HAP-1 (cell line): ENCODE measurements at regions not wholly inside any gene's neighbourhood (a gene's known extent, or its start where the extent isn't known, plus 50 kb on each side); places are given as distances from the start of the nearest gene placed in this dataset.
"Not testable (repeated sequence)": the region's sequence is repeated elsewhere in the genome, so short reads cannot be mapped to it uniquely, and the experiment has no call there.

ENCODE experiments used
- DNase-seq, 2 experiments: peaks; one replicate each; pipeline ENCODE4 v3.0.0-alpha.2; 2016 to 2020; ENCODE audit warnings: low spot score in 2 of 2
- H3K27me3 ChIP-seq: fragments of 250-450 bp; sonication (Bioruptor Pico); 2 replicates; pipeline ENCODE4 v1.5.1; 2020; ENCODE audit warnings: low read depth, mild to moderate bottlenecking, moderate library complexity
- H3K36me3 ChIP-seq: fragments of 250-450 bp; sonication (Bioruptor Pico); replicated peaks from 2 replicates; pipeline ENCODE4 v1.5.1; 2020; ENCODE audit warnings: mild to moderate bottlenecking
- H3K4me1 ChIP-seq: fragments of 250-450 bp; sonication (Bioruptor Pico); 2 replicates; pipeline ENCODE4 v1.5.1; 2020; ENCODE audit warnings: mild to moderate bottlenecking
- H3K4me3 ChIP-seq: fragments of 250-450 bp; sonication (Bioruptor Pico); 2 replicates; pipeline ENCODE4 v1.5.1; 2020; ENCODE audit warnings: mild to moderate bottlenecking, moderate library complexity
- H3K9me3 ChIP-seq: fragments of 250-450 bp; sonication (Bioruptor Pico); 2 replicates; pipeline ENCODE4 v1.5.1; 2020; ENCODE audit warnings: mild to moderate bottlenecking, moderate library complexity
- in situ Hi-C: fragments of 300-500 bp; cut with MboI; formaldehyde crosslinking; loops from 3 replicates; pipeline ENCODE4 v1.14.3; 2020; ENCODE audit warnings: low sequenced_read_pairs, inconsistent platforms, mixed read lengths

- Histone ChIP-seq H3K36me3 (no peaks in the 10 kb centered on the region), H3K27me3 (no peaks in the 10 kb centered on the region), H3K4me1 (peaks cover 6% of the 10 kb centered on the region; the same call in 1 of the 2 replicates), H3K9me3 (no peaks in the 10 kb centered on the region), H3K4me3 (no peak overlapping the region)
- in situ Hi-C loops, result no loop called here
- DNase-seq, result no peak
These were observed 81.5 kb upstream of the RHOU start for GRCh38 chr1:228653748-228654147.

- no peak for DNase-seq
- Histone ChIP-seq H3K4me1 (no peaks in the 10 kb centered on the region), H3K9me3 (no peaks in the 10 kb centered on the region), H3K4me3 (no peak overlapping the region), H3K27me3 (no peaks in the 10 kb centered on the region), H3K36me3 (no peaks in the 10 kb centered on the region)
- in situ Hi-C loops, result no loop called here
These were observed 79.4 kb upstream of the RHOU start for GRCh38 chr1:228655796-228656394.

DNA sequence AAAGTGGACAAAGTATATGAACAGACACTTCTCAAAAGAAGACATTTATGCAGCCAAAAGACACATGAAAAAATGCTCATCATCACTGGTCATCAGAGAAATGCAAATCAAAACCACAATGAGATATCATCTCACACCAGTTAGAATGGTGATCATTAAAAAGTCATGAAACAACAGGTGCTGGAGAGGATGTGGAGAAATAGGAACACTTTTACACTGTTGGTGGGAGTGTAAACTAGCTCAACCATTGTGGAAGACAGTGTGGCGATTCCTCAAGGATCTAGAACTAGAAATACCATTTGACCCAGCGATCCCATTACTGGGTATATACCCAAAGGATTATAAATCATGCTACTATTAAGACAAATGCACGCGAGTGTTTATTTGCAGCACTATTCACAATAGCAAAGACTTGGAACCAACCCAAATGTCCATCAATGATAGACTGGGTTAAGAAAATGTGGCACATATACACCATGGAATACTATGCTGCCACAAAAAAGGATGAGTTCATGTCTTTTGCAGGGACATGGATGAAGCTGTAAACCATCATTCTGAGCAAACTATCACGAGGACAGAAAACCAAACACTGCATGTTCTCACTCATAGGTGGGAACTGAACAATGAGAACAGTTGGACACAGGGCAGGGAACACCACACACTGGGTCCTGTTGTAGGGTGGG lies 73.1 kb upstream of the RHOU start:
- H3K9me3 ChIP-seq, H3K36me3 ChIP-seq, in situ Hi-C loops, DNase-seq, H3K27me3 ChIP-seq, H3K4me3 ChIP-seq, H3K4me1 ChIP-seq: not testable (repeated sequence)

GRCh38 chr1:228664399-228664914 lies 70.8 kb upstream of the RHOU start:
- peak; percentile 59 to 89 for DNase-seq
- Histone ChIP-seq H3K27me3 (no peaks in the 10 kb centered on the region), H3K4me1 (no peaks in the 10 kb centered on the region), H3K36me3 (no peaks in the 10 kb centered on the region), H3K4me3 (no peak overlapping the region), H3K9me3 (no peaks in the 10 kb centered on the region; the same call in 1 of the 2 replicates)
- in situ Hi-C loops, result no loop called here

DNA sequence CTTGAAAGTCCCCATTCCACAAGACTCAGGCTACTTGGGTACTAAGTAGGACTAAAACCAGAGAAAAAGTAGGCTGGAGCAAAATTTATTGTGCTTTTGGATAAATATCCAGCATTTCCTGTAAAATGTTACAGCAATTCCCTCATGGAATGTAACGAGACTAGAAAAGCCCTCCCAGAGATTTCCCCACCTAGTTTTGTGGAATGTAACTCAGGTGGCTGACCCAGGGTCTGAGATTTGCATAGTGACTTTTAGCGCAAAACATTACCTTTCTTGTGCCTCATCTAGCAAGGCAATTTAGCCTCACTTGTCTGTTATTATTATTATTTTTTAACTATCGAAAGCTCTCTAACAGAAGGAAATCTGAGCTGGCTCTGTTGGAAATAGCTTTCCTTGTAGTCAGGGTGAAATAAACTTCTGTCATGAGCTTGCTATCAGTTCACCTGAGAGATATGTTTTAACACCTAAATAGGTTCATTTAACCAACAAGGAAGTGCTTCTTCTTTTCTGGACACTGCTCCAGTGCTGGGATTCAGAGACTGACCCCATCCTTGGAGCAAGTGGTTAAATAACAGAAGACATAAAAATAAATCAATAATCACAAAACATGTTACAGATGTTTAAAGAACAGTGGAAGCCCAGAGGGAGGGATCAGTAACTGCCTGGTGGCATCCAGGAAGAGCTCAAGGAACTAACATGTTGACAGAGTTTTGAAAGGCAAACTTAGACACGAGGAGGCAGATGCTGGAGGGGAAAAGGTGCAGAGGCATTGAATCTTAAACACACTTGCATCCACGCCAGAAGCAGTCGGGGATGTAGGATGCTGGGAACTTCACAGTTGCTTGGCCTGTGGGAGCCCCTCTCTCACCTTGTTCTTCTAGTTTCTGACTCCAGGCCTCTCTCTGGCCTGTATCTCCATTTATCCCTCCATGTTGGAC lies 68.3 kb upstream of the RHOU start:
- no peak for DNase-seq
- Histone ChIP-seq H3K4me3 (no peak overlapping the region), H3K36me3 (no peaks in the 10 kb centered on the region), H3K9me3 (no peaks in the 10 kb centered on the region), H3K27me3 (no peaks in the 10 kb centered on the region), H3K4me1 (no peaks in the 10 kb centered on the region)
- in situ Hi-C loops, result no loop called here

DNA sequence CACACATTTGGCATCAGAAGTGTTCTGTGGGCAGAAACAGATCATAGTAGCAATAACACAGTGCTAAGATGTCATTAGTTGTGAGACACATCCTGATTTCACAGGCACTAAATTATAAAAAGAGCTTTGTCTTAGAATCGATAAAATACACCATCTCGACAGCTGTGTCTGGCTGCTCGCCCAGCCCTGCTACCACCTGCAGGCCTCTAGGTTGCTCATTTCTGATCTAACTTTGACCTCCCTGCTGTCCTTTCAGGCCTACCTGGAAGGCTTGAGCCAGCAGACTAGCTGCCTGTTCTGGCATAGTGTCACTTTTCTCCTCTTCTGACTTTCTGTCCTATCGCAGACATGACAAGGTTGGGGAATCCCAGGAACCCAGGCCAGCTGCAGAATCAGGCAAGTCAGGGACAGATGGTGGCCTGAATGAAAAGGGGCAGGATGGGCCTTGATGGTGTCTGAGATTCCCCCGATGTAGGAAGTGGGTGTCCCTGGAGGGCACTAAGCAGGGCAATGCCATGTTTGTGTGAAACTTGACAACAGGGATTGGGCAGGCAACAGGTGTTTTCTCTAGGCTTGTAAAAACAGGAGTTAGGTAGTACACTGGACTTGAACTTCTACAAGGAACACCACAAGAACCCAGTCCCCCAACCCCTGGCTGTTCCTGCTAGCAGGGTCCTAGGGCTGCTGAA lies 66.6 kb upstream of the RHOU start:
- H3K4me1 ChIP-seq, result no peaks in the 10 kb centered on the region
- H3K36me3 ChIP-seq, result no peaks in the 10 kb centered on the region
- H3K27me3 ChIP-seq, result no peaks in the 10 kb centered on the region
- no peak overlapping the region for H3K4me3 ChIP-seq
- no peaks in the 10 kb centered on the region for H3K9me3 ChIP-seq
- DNase-seq, result no peak
- in situ Hi-C loops, result no loop called here

- no peaks in the 10 kb centered on the region for H3K9me3 ChIP-seq
- no peaks in the 10 kb centered on the region for H3K27me3 ChIP-seq
- H3K4me1 ChIP-seq, result no peaks in the 10 kb centered on the region
- no peak for DNase-seq
- H3K36me3 ChIP-seq, result no peaks in the 10 kb centered on the region
- no peak overlapping the region for H3K4me3 ChIP-seq
- in situ Hi-C loops, result no loop called here
These were observed 66.1 kb upstream of the RHOU start for GRCh38 chr1:228669242-228669585.

- H3K9me3 ChIP-seq, H3K36me3 ChIP-seq, DNase-seq, H3K4me3 ChIP-seq, H3K4me1 ChIP-seq, in situ Hi-C loops, H3K27me3 ChIP-seq: not testable (repeated sequence)
These were observed 54.2 kb upstream of the RHOU start for GRCh38 chr1:228681076-228681565.

- in situ Hi-C loops, result no loop called here
- H3K4me3 ChIP-seq, result no peak overlapping the region
These were observed 51.9 kb upstream of the RHOU start for GRCh38 chr1:228683428-228683827.

DNA sequence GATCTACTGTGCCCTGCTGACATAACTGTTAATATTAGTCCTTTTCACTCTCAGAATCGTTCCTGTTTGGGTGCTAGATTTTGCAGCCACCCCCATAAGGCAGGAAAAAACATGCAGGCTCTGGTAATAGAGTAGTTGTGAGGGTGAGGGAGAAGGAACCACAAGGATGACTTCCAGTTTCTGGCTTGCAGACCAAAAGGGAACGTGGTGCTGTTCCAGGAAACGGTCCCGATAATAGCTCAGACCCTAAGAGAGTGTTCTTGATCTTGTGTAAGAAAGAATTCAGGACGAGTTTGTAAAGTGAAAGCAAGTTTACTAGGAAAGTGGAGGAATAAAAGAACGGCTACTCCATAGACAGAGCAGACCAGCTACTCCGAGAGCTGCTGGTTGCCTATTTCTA lies 50.7 kb upstream of the RHOU start:
- Histone ChIP-seq H3K27me3 (no peaks in the 10 kb centered on the region), H3K9me3 (no peaks in the 10 kb centered on the region), H3K4me3 (no peak overlapping the region), H3K36me3 (no peaks in the 10 kb centered on the region), H3K4me1 (no peaks in the 10 kb centered on the region)
- no peak for DNase-seq
- in situ Hi-C loops, result no loop called here

More at GRCh38 chr1:228683428-228683827, 51.9 kb upstream of the RHOU start:
- H3K9me3 ChIP-seq, result no peaks in the 10 kb centered on the region
- no peaks in the 10 kb centered on the region for H3K27me3 ChIP-seq
- no peak for DNase-seq
- H3K4me1 ChIP-seq, result no peaks in the 10 kb centered on the region
- H3K36me3 ChIP-seq, result no peaks in the 10 kb centered on the region

GRCh38 chr1:228685081-228685660 lies 50.1 kb upstream of the RHOU start:
- in situ Hi-C loops, result no loop called here
- no peaks in the 10 kb centered on the region for H3K9me3 ChIP-seq

More at GRCh38 chr1:228685081-228685660, 50.1 kb upstream of the RHOU start:
- no peaks in the 10 kb centered on the region for H3K4me1 ChIP-seq
- no peak overlapping the region for H3K4me3 ChIP-seq
- no peaks in the 10 kb centered on the region for H3K27me3 ChIP-seq
- no peak for DNase-seq
- H3K36me3 ChIP-seq, result no peaks in the 10 kb centered on the region
